ENCODE measurements at regions not wholly inside any gene's neighbourhood (a gene's known extent, or its start where the extent isn't known, plus 50 kb on each side); places are given as distances from the start of the nearest gene placed in this dataset.

GRCh38 chr7:67813621-67814292 is 817.1 kb downstream of the TYW1 start:
- H3K27ac ChIP-seq, result no peak overlapping the region
- H3K27me3 ChIP-seq (replicated peaks; ENCODE audit: insufficient read depth), result no peaks in the 10 kb centered on the region
- H2AFZ ChIP-seq, result no peak overlapping the region
- H3K4me1 ChIP-seq (ENCODE audit: insufficient read depth), result no peaks in the 10 kb centered on the region
- H3K4me3 ChIP-seq, result no peak overlapping the region
- no peak overlapping the region for H3K9ac ChIP-seq
- H3K9me2 ChIP-seq (ENCODE audit: insufficient read depth), result no peaks in the 10 kb centered on the region
- no peak overlapping the region for H3K4me2 ChIP-seq (ENCODE audit: unreplicated experiment)
- DNase-seq, result no peak
- H3F3A ChIP-seq (ENCODE audit: insufficient read depth), result no peaks in the 10 kb centered on the region
- no peaks in the 10 kb centered on the region for H3K36me3 ChIP-seq (ENCODE audit: low read depth)
- in situ Hi-C loops (cut with MboI), result no loop called here
- no peaks in the 10 kb centered on the region for H3K79me2 ChIP-seq (ENCODE audit: insufficient read depth)
- no peaks in the 10 kb centered on the region for H4K20me1 ChIP-seq (ENCODE audit: insufficient read depth)
- TF ChIP-seq EZH2phosphoT487 (IDR thresholded peaks at IDR 0.05; ENCODE audit: insufficient read depth, low read depth), result no peak
- TF ChIP-seq EZH2 (IDR thresholded peaks at IDR 0.05; ENCODE audit: insufficient read depth, poor library complexity, severe bottlenecking), result no peak
- no peaks in the 10 kb centered on the region for H3K9me3 ChIP-seq (ENCODE audit: low read depth)
- WGBS, 2 experiments (ENCODE audit: low coverage in 1 of 2, low lambda C conversion rate in 2 of 2, missing lambda C conversion rate in 2 of 2), result 34 to 38% methylated on average over 9 of the region's 9 CpGs

- 12 to 53% methylated on average over 1 of the region's 1 CpG for WGBS, 2 experiments (ENCODE audit: low coverage in 1 of 2, low lambda C conversion rate in 2 of 2, missing lambda C conversion rate in 2 of 2)
- Histone ChIP-seq H2AFZ (no peak overlapping the region), H3K9me3 (ENCODE audit: low read depth) (no peaks in the 10 kb centered on the region), H3K27ac (no peak overlapping the region), H3K79me2 (ENCODE audit: insufficient read depth) (no peaks in the 10 kb centered on the region), H3K9me2 (ENCODE audit: insufficient read depth) (no peaks in the 10 kb centered on the region), H3K36me3 (ENCODE audit: low read depth) (no peaks in the 10 kb centered on the region), H3K4me2 (ENCODE audit: unreplicated experiment) (no peak overlapping the region), H4K20me1 (ENCODE audit: insufficient read depth) (no peaks in the 10 kb centered on the region), H3K27me3 (replicated peaks; ENCODE audit: insufficient read depth) (no peaks in the 10 kb centered on the region), H3K4me3 (no peak overlapping the region), H3K9ac (no peak overlapping the region), H3F3A (ENCODE audit: insufficient read depth) (no peaks in the 10 kb centered on the region), H3K4me1 (ENCODE audit: insufficient read depth) (no peaks in the 10 kb centered on the region)
- TF ChIP-seq EZH2phosphoT487 (IDR thresholded peaks at IDR 0.05; ENCODE audit: insufficient read depth, low read depth) (no peak), EZH2 (IDR thresholded peaks at IDR 0.05; ENCODE audit: insufficient read depth, poor library complexity, severe bottlenecking) (no peak)
- in situ Hi-C loops (cut with MboI), result no loop called here
- no peak for DNase-seq
Observed at GRCh38 chr7:67817481-67817880, 820.8 kb downstream of the TYW1 start.

GRCh38 chr7:67821116-67821515 is 824.5 kb downstream of the TYW1 start:
- in situ Hi-C loops (cut with MboI), result no loop called here
- 37 to 48% methylated on average over 7 of the region's 7 CpGs for WGBS, 2 experiments (ENCODE audit: low coverage in 1 of 2, low lambda C conversion rate in 2 of 2, missing lambda C conversion rate in 2 of 2)
- Histone ChIP-seq H3K36me3 (ENCODE audit: low read depth) (no peaks in the 10 kb centered on the region), H3K27me3 (replicated peaks; ENCODE audit: insufficient read depth) (no peaks in the 10 kb centered on the region), H4K20me1 (ENCODE audit: insufficient read depth) (no peaks in the 10 kb centered on the region), H3K9ac (no peak overlapping the region), H3K27ac (no peak overlapping the region), H3K4me2 (ENCODE audit: unreplicated experiment) (no peak overlapping the region), H3F3A (ENCODE audit: insufficient read depth) (no peaks in the 10 kb centered on the region), H3K4me1 (ENCODE audit: insufficient read depth) (no peaks in the 10 kb centered on the region), H3K4me3 (no peak overlapping the region), H2AFZ (no peak overlapping the region), H3K9me2 (ENCODE audit: insufficient read depth) (no peaks in the 10 kb centered on the region), H3K79me2 (ENCODE audit: insufficient read depth) (no peaks in the 10 kb centered on the region), H3K9me3 (ENCODE audit: low read depth) (no peaks in the 10 kb centered on the region)
- no peak for TF ChIP-seq EZH2phosphoT487 (IDR thresholded peaks at IDR 0.05; ENCODE audit: insufficient read depth, low read depth)
- TF ChIP-seq EZH2 (IDR thresholded peaks at IDR 0.05; ENCODE audit: insufficient read depth, poor library complexity, severe bottlenecking), result no peak
- peak; percentile 22 for DNase-seq

GRCh38 chr7:67823345-67823744 is 826.7 kb downstream of the TYW1 start:
- no peak overlapping the region for H2AFZ ChIP-seq
- no peaks in the 10 kb centered on the region for H3K9me3 ChIP-seq (ENCODE audit: low read depth)
- H3K9ac ChIP-seq, result no peak overlapping the region
- no peaks in the 10 kb centered on the region for H4K20me1 ChIP-seq (ENCODE audit: insufficient read depth)
- H3K4me2 ChIP-seq (ENCODE audit: unreplicated experiment), result no peak overlapping the region
- H3K79me2 ChIP-seq (ENCODE audit: insufficient read depth), result no peaks in the 10 kb centered on the region
- no peaks in the 10 kb centered on the region for H3K27me3 ChIP-seq (replicated peaks; ENCODE audit: insufficient read depth)
- in situ Hi-C loops (cut with MboI), result no loop called here
- 24 to 31% methylated on average over 4 of the region's 4 CpGs for WGBS, 2 experiments (ENCODE audit: low coverage in 1 of 2, low lambda C conversion rate in 2 of 2, missing lambda C conversion rate in 2 of 2)
- H3K4me3 ChIP-seq, result no peak overlapping the region
- no peaks in the 10 kb centered on the region for H3K36me3 ChIP-seq (ENCODE audit: low read depth)
- H3K9me2 ChIP-seq (ENCODE audit: insufficient read depth), result no peaks in the 10 kb centered on the region
- peak; percentile 6 for DNase-seq
- no peak overlapping the region for H3K27ac ChIP-seq
- no peak for TF ChIP-seq EZH2phosphoT487 (IDR thresholded peaks at IDR 0.05; ENCODE audit: insufficient read depth, low read depth)
- no peak for TF ChIP-seq EZH2 (IDR thresholded peaks at IDR 0.05; ENCODE audit: insufficient read depth, poor library complexity, severe bottlenecking)
- no peaks in the 10 kb centered on the region for H3K4me1 ChIP-seq (ENCODE audit: insufficient read depth)
- no peaks in the 10 kb centered on the region for H3F3A ChIP-seq (ENCODE audit: insufficient read depth)

Measured in GM23248 (cell line).